ENCODE measurements at regions not wholly inside any gene's neighbourhood (a gene's known extent, or its start where the extent isn't known, plus 50 kb on each side); places are given as distances from the start of the nearest gene placed in this dataset.

GRCh38 chr13:40495621-40496001 lies 170.8 kb downstream of the FOXO1 start:
- H3K4me3 ChIP-seq (ENCODE audit: low read depth, low read length) = no peak overlapping the region
- DNase-seq (ENCODE audit: low read depth) = no peak
- TF ChIP-seq CTCF (conservative IDR thresholded peaks at IDR 0.05; ENCODE audit: low read depth, low read length) = no peak

GRCh38 chr13:40496035-40496810 lies 170.2 kb downstream of the FOXO1 start:
- no peak for DNase-seq (ENCODE audit: low read depth)
- no peak overlapping the region for H3K4me3 ChIP-seq (ENCODE audit: low read depth, low read length)
- TF ChIP-seq CTCF (conservative IDR thresholded peaks at IDR 0.05; ENCODE audit: low read depth, low read length) = no peak

- TF ChIP-seq CTCF (conservative IDR thresholded peaks at IDR 0.05; ENCODE audit: low read depth, low read length) = no peak
- H3K4me3 ChIP-seq (ENCODE audit: low read depth, low read length) = no peak overlapping the region
- DNase-seq (ENCODE audit: low read depth) = no peak
Measured at GRCh38 chr13:40498461-40498860, 168.0 kb downstream of the FOXO1 start.

- no peak for DNase-seq (ENCODE audit: low read depth)
- no peak overlapping the region for H3K4me3 ChIP-seq (ENCODE audit: low read depth, low read length)
- TF ChIP-seq CTCF (conservative IDR thresholded peaks at IDR 0.05; ENCODE audit: low read depth, low read length) = no peak
Measured at GRCh38 chr13:40502236-40502635, 164.2 kb downstream of the FOXO1 start.

GRCh38 chr13:40503011-40503410 lies 163.4 kb downstream of the FOXO1 start:
- TF ChIP-seq CTCF (conservative IDR thresholded peaks at IDR 0.05; ENCODE audit: low read depth, low read length) = no peak
- no peak overlapping the region for H3K4me3 ChIP-seq (ENCODE audit: low read depth, low read length)
- peak; percentile 33 for DNase-seq (ENCODE audit: low read depth)

- H3K4me3 ChIP-seq (ENCODE audit: low read depth, low read length) = no peak overlapping the region
- DNase-seq (ENCODE audit: low read depth) = peak; percentile 87
- TF ChIP-seq CTCF (conservative IDR thresholded peaks at IDR 0.05; ENCODE audit: low read depth, low read length) = no peak
Measured at GRCh38 chr13:40503966-40504591, 162.4 kb downstream of the FOXO1 start.

- H3K4me3 ChIP-seq (ENCODE audit: low read depth, low read length) = no peak overlapping the region
- TF ChIP-seq CTCF (conservative IDR thresholded peaks at IDR 0.05; ENCODE audit: low read depth, low read length) = no peak
- no peak for DNase-seq (ENCODE audit: low read depth)
Measured at GRCh38 chr13:40504641-40505040, 161.8 kb downstream of the FOXO1 start.

Measured in choroid plexus epithelial cell (primary cell).